NB4 (cell line): ENCODE measurements at regions not wholly inside any gene's neighbourhood (a gene's known extent, or its start where the extent isn't known, plus 50 kb on each side); places are given as distances from the start of the nearest gene placed in this dataset.

Experiments used
- CTCF ChIP-seq: IDR thresholded peaks from one replicate; pipeline ENCODE4 v1.5.1; 2012; ENCODE audit warnings: low read depth, low read length
- POLR2A ChIP-seq: IDR thresholded peaks from 2 replicates; pipeline ENCODE4 v1.6.1; 2011; ENCODE audit warnings: mild to moderate bottlenecking; ENCODE audit not compliant: insufficient read length; ENCODE audit errors: extremely low read depth

GRCh38 chr1:38448893-38449292, 402.3 kb upstream of the POU3F1 start:
- TF ChIP-seq CTCF = no peak
- no peak for TF ChIP-seq POLR2A
